GM18511 (cell line): ENCODE measurements at regions not wholly inside any gene's neighbourhood (a gene's known extent, or its start where the extent isn't known, plus 50 kb on each side); places are given as distances from the start of the nearest gene placed in this dataset.
"Not testable (repeated sequence)": the region's sequence is repeated elsewhere in the genome, so short reads cannot be mapped to it uniquely, and the experiment has no call there.

Experiments used
- ATAC-seq: cut with Tn5 transposase; IDR thresholded peaks from one replicate; pipeline ENCODE4 v1.9.1; 2021; ENCODE audit warnings: mild to moderate bottlenecking, moderate library complexity; ENCODE audit not compliant: unreplicated experiment

DNA sequence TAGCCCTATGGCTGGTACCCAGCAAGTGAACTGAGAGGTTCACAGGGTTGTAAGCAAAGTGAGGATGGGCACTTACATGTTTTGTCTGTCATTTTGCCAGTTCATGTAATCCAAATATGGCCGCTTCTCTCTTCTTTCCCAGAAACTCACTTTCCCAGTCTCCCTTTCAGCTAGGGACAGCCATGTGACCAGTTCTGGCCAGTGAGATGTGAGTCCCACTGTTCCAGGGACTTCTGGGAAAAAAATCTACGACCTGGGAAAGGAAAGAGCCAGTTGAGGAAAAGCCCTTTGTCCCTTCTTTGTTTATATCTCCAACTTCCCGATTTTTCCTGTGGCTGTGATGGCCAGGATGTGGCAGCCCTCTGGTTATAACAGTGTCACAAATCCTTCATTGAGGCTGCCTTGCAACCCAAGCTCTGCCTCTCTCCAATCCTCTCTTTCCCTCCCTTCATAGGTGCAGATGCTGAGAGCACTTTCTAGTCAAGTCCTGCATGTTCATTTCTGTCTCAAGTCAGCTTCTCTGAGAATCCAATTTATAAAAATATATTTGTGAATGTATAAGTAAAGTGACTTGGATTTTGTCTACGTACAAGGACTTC lies 148.6 kb upstream of the ZFP64 start:
- no peak for ATAC-seq

- ATAC-seq, result no peak
These were observed 141.2 kb upstream of the ZFP64 start for GRCh38 chr20:52332649-52333250.

- ATAC-seq, result no peak
These were observed 140.7 kb upstream of the ZFP64 start for GRCh38 chr20:52332230-52332629.

- no peak for ATAC-seq
These were observed 140.1 kb upstream of the ZFP64 start for GRCh38 chr20:52331655-52332054.

- ATAC-seq, result no peak
These were observed 129.8 kb upstream of the ZFP64 start for GRCh38 chr20:52321396-52321795.

DNA sequence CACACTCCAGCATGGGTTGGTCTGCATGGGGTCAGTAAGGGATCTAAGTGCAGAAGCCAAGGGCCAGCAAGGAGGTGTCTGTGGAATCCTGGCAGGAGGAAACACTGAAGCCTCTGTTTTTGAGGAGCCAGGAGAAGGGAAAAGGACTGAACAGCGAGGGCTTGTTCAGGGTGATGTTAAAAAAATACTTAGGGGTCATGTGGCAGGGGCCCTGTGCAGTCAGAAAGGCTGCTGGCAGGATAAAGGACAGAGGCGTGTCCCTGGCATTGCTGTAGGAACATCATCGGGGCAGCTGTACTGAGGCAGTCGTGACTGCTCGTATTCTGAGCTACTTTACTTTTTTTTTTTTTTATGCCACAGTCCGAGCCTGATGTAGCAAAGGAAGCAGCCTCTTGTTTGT lies 127.1 kb upstream of the ZFP64 start:
- no peak for ATAC-seq

- ATAC-seq, result no peak
These were observed 121.9 kb upstream of the ZFP64 start for GRCh38 chr20:52313341-52313963.

GRCh38 chr20:52312132-52312729 lies 120.7 kb upstream of the ZFP64 start:
- ATAC-seq, result no peak

- no peak for ATAC-seq
These were observed 119.7 kb upstream of the ZFP64 start for GRCh38 chr20:52311209-52311794.

DNA sequence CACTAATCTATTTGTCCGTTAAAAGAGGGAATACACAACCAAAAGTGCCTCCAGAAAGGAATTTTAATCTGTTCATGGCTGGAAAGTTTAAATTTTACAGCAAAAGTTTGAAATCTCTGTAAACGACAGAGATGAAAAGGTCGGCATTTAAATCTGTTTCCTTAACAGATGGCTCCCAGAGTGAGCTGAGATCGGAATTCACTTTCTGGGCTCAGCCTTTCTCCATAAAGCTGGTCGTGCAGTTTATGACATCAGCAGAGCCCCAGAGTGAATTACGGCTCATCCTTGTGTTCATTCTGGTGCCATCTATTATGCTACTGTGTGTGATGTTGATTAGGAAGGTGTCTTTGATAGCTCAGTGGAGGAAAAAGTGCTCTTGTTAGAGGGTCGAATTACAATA lies 117.6 kb upstream of the ZFP64 start:
- ATAC-seq, result no peak

DNA sequence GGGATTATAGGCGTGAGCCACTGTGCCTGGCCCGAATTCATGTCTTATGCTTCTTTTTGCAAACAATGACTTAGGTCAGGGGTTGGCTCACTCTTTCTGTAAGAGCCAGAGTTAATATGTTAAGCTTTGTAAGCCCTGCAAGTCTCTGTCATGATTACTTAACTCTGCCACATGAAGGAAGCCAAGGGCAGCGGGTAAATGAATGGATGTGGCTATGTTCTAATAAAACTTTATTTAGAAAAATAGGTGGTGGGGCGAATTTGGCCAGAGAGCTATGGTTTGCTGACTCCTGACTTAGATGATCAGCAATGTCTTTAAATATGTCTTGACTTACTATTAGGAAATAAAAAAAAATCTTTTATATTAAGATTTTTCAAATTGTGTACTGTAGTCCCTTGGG lies 114.9 kb upstream of the ZFP64 start:
- no peak for ATAC-seq

- no peak for ATAC-seq
These were observed 114.3 kb upstream of the ZFP64 start for GRCh38 chr20:52305858-52306257.

- ATAC-seq, result no peak
These were observed 113.6 kb upstream of the ZFP64 start for GRCh38 chr20:52305024-52305645.

DNA sequence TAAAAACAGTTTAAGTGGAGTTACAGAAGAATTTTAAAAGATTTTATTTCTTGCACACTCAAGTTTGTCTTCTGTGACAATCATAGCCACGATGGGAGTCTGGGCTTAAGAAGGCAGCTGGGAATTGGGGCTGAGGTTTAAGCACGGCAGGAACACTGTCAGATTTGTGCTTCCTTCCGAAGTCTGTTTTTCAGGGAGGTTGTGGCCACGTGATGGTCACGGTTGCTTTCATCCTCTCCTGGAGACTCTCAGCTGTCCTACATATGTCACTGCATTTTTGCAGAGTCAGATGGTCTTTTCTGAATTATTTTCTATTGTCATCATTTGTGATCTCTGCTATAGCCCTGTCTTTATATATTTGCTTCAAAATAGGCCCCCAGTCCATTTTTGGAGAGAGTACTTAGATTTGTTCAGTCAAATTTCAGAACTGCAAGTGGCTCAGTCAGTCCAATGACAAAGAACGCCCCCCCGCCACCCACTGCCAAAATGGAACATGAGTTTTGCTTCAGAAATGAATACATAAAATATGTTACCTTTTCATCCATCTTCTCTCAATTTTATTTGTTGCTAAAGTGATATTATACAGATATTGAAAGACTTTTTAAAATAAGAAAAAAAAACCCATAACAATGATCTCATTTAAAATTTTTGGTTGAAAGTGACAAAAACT lies 111.8 kb upstream of the ZFP64 start:
- ATAC-seq, result no peak

DNA sequence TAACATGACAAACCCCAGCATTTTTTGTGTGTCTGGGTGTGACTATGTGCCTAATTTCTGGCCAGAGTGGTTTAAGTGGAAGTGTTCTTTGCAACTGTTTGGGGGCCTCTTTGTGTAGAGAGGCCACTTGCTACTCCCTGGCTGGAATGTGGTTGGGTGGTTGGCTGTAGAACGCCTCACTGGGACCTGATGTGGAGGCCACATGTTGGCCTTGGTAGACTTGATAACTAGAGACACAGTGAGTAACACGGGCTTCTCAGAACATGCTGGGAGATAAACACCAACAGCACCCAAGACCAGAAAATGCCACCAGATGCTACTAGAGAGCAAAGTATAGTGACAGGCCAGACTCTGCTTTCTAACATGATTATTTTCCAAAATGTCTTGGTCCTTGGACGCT lies 111.2 kb upstream of the ZFP64 start:
- no peak for ATAC-seq

DNA sequence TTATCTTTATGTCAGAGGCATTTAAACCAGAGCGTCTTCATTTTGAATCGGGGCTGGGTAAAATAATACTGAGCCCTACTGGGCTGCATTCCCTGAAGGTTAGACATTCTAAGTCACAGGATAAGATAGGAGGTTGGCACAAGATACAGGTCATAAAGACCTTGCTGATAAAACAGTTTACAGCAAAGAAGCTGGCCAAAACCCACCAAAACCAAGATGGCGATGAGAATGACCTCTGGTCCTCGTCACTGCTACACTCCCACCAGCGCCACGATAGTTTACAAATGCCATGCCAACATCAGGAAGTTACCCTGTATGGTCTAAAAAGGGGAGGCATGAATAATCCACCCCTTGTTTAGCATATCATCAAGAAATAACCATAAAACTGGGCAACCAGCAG lies 110.5 kb upstream of the ZFP64 start:
- not testable (repeated sequence) for ATAC-seq

DNA sequence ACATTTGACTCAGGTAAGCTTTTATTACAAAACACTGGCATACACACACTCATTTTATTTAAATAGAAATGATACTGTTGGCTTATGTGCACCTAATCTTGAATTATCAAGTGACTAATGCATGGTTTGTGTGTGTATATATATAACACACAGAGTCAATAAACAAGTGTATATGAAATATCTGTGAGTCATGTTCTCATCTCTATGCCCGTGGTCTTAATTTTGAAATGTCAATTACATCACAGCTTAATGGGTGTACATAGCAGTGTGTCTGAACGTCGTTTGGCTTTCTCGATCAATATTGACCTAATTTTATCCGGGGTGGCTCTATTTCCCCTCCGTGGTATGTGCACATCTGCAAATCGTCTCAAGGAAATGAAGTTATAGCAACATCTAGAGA lies 104.0 kb upstream of the ZFP64 start:
- ATAC-seq, result no peak

- no peak for ATAC-seq
These were observed 102.6 kb upstream of the ZFP64 start for GRCh38 chr20:52294106-52294628.

GRCh38 chr20:52291109-52291508 lies 99.5 kb upstream of the ZFP64 start:
- ATAC-seq, result no peak

DNA sequence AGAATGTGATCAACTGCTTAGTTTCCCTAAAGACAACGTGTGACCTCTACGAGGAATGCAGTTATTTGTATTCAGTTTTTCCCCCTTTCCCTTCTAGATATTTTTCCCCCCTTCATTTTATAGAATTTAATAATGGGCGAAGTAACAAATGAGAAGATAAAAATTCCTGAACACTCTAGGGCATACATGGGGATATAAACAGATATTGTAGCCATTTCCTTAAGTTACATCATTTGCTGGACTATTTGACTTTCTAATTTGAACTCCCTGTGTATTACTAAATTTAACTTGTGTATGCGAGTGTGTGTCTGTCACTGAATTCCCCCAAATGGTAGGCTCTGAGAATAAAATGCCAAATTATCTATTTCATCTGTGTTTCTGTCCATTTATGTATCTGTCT lies 99.0 kb upstream of the ZFP64 start:
- no peak for ATAC-seq
